ENCODE measurements at regions not wholly inside any gene's neighbourhood (a gene's known extent, or its start where the extent isn't known, plus 50 kb on each side); places are given as distances from the start of the nearest gene placed in this dataset.

DNA sequence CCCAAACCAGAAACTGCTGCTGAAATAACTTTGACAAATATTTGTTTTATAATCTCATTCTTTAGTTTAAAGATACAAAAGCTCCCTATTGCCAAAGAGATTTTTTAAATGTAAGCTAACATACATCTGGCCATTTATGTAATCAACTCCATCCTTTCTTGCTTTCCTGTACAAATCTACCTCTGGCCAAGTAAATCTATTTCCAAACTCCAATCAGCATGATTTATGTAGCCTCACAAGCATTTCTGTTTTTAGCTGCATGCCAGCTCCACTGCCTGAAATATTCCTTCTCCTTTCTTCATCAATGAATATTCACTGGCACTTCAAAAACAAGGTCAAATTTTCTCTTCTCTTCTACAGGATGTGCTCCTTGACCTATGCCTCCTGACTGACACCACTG lies 80.0 kb downstream of the SHOX2 start:
- Histone ChIP-seq H3K4me3 (ENCODE audit: extremely low read depth in 1 of 4, insufficient read depth in 2 of 4, low read depth in 3 of 4, low read length in 4 of 4) (no peak overlapping the region), H3K27ac (ENCODE audit: low read depth, low read length) (no peak overlapping the region), H4K8ac (ENCODE audit: extremely low read depth, insufficient read depth, low read length) (no peak overlapping the region), H2BK15ac (ENCODE audit: low read length) (no peak overlapping the region), H3K18ac (ENCODE audit: extremely low read depth, low read length) (no peak overlapping the region), H3K23ac (ENCODE audit: insufficient read length) (no peak overlapping the region), H3K23me2 (ENCODE audit: low read depth, low read length) (no peaks in the 10 kb centered on the region), H3K9ac (replicated peaks in 1 of 4; ENCODE audit: extremely low read depth in 1 of 4, low read depth in 3 of 4, low read length in 3 of 4) (no peak overlapping the region), H3K27me3 (replicated peaks in 1 of 4; ENCODE audit: control insufficient read depth in 3 of 4, extremely low read depth in 1 of 4, insufficient read depth in 3 of 4, low read length in 3 of 4) (no peaks in the 10 kb centered on the region), H2AK5ac (ENCODE audit: low read depth, low read length) (no peak overlapping the region), H2BK120ac (replicated peaks; ENCODE audit: low read depth, low read length) (no peak overlapping the region), H2BK12ac (ENCODE audit: low read depth, low read length) (no peak overlapping the region), H4K20me1 (replicated peaks in 1 of 2; ENCODE audit: control insufficient read depth in 1 of 2, insufficient read depth in 2 of 2, low read length in 2 of 2) (no peaks in the 10 kb centered on the region), H3K9me3 (ENCODE audit: insufficient read depth in 2 of 2, low read depth in 1 of 2, low read length in 1 of 2) (no peaks in the 10 kb centered on the region), H3K4me2 (ENCODE audit: insufficient read depth in 1 of 2, low read depth in 2 of 2, low read length in 2 of 2) (no peak overlapping the region), H2BK5ac (ENCODE audit: low read depth, low read length) (no peak overlapping the region), H3K14ac (ENCODE audit: insufficient read length) (no peak overlapping the region), H3K4ac (replicated peaks; ENCODE audit: insufficient read length, low read depth, low read length) (no peak overlapping the region), H4K5ac (ENCODE audit: insufficient read length, low read depth, low read length) (no peak overlapping the region), H2AFZ (ENCODE audit: low read length) (no peak overlapping the region), H4K91ac (replicated peaks; ENCODE audit: insufficient read length, low read length) (no peak overlapping the region), H3K36me3 (ENCODE audit: control insufficient read depth in 2 of 4, insufficient read depth in 4 of 4, low read length in 3 of 4) (no peaks in the 10 kb centered on the region), H3K4me1 (replicated peaks in 1 of 4; ENCODE audit: control insufficient read depth in 3 of 4, insufficient read depth in 4 of 4, low read length in 3 of 4) (no peaks in the 10 kb centered on the region), H2BK20ac (ENCODE audit: low read length) (no peak overlapping the region), H3K56ac (replicated peaks; ENCODE audit: insufficient read length, low read depth, low read length) (no peak overlapping the region), H3K79me2 (ENCODE audit: control insufficient read depth in 1 of 2, insufficient read depth in 2 of 2, low read length in 2 of 2) (no peaks in the 10 kb centered on the region), H3K79me1 (ENCODE audit: low read depth, low read length) (no peaks in the 10 kb centered on the region)
- POLR2A ChIA-PET (ENCODE audit: partially characterized antibody), result no interaction called here
- no peak for FAIRE-seq
- CTCF ChIA-PET (ENCODE audit: partially characterized antibody), result interaction anchor here (1.4 kb wide), 1 partner anchor 419 kb away, joined by 3 read pairs; no protein-coding TSS in a partner anchor
- TF ChIP-seq RXRA (IDR thresholded peaks at IDR 0.05; ENCODE audit: insufficient read depth, low read depth, low read length) (no peak), KDM1A (IDR thresholded peaks at IDR 0.05; ENCODE audit: borderline replicate concordance, low read length) (no peak), RBBP5 (IDR thresholded peaks at IDR 0.05; ENCODE audit: borderline replicate concordance, low read depth, low read length) (no peak), TCF12 (IDR thresholded peaks at IDR 0.05; ENCODE audit: low read depth, low read length) (no peak), EZH2 (IDR thresholded peaks at IDR 0.05; ENCODE audit: low read depth, low read length, severe bottlenecking) (no peak), SIX5 (IDR thresholded peaks at IDR 0.05; ENCODE audit: low read depth, low read length) (no peak), CEBPB (IDR thresholded peaks at IDR 0.05; ENCODE audit: low read depth, low read length) (no peak), SAP30 (IDR thresholded peaks at IDR 0.05; ENCODE audit: insufficient read depth, insufficient replicate concordance, low read length) (no peak), POLR2A (IDR thresholded peaks at IDR 0.05; ENCODE audit: control extremely low read depth in 1 of 2, low read depth in 2 of 2, low read length in 2 of 2) (no peak), SP4 (IDR thresholded peaks at IDR 0.05; ENCODE audit: low read length) (no peak), NANOG (IDR thresholded peaks at IDR 0.05; ENCODE audit: insufficient read depth, low read depth, low read length, poor library complexity, severe bottlenecking) (no peak), CTBP2 (IDR thresholded peaks at IDR 0.05; ENCODE audit: borderline replicate concordance, insufficient read depth, insufficient read length, low read length) (no peak), CHD2 (IDR thresholded peaks at IDR 0.05; ENCODE audit: low read length) (no peak), ASH2L (IDR thresholded peaks at IDR 0.05; ENCODE audit: low read length) (no peak)
- TF ChIP-seq, protein P1, sequence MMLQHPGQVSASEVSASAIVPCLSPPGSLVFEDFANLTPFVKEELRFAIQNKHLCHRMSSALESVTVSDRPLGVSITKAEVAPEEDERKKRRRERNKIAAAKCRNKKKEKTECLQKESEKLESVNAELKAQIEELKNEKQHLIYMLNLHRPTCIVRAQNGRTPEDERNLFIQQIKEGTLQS (IDR thresholded peaks at IDR 0.05; ENCODE audit: insufficient read depth, low read depth, low read length), result no peak
- TF ChIP-seq, protein P2, sequence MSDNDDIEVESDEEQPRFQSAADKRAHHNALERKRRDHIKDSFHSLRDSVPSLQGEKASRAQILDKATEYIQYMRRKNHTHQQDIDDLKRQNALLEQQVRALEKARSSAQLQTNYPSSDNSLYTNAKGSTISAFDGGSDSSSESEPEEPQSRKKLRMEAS (IDR thresholded peaks at IDR 0.05), result no peak
- DNase-seq (ENCODE audit: low read depth in 1 of 2, low spot score in 2 of 2), result no peak
